ENCODE measurements at regions not wholly inside any gene's neighbourhood (a gene's known extent, or its start where the extent isn't known, plus 50 kb on each side); places are given as distances from the start of the nearest gene placed in this dataset.

DNA sequence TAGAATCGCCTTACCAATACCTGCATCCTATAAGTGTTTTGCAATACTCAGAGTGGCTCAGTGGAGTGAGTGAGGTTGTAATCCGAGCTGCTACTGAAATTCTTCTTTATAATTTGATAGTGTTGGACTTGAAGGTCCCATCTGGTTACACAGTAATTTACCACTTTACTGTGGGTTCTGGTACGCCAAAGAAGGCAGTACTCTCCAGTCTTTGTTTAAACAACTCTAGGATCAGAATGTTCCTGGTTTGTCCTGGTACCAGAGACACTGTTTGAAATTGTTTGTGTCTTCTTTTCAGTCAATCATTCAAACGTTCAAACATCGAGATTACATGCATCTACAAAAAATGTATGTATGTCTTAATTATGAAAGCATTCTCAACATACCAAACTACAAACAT is 51.3 kb upstream of the AMN1 start:
- no peak for TF ChIP-seq POLR2A (IDR thresholded peaks at IDR 0.05)
- TF ChIP-seq, protein P1, sequence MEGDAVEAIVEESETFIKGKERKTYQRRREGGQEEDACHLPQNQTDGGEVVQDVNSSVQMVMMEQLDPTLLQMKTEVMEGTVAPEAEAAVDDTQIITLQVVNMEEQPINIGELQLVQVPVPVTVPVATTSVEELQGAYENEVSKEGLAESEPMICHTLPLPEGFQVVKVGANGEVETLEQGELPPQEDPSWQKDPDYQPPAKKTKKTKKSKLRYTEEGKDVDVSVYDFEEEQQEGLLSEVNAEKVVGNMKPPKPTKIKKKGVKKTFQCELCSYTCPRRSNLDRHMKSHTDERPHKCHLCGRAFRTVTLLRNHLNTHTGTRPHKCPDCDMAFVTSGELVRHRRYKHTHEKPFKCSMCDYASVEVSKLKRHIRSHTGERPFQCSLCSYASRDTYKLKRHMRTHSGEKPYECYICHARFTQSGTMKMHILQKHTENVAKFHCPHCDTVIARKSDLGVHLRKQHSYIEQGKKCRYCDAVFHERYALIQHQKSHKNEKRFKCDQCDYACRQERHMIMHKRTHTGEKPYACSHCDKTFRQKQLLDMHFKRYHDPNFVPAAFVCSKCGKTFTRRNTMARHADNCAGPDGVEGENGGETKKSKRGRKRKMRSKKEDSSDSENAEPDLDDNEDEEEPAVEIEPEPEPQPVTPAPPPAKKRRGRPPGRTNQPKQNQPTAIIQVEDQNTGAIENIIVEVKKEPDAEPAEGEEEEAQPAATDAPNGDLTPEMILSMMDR (IDR thresholded peaks at IDR 0.05), result no peak
- no peak for DNase-seq
- intact Hi-C loops (cut with DNase I; ENCODE audit: low total_unique reads), result no loop called here

DNA sequence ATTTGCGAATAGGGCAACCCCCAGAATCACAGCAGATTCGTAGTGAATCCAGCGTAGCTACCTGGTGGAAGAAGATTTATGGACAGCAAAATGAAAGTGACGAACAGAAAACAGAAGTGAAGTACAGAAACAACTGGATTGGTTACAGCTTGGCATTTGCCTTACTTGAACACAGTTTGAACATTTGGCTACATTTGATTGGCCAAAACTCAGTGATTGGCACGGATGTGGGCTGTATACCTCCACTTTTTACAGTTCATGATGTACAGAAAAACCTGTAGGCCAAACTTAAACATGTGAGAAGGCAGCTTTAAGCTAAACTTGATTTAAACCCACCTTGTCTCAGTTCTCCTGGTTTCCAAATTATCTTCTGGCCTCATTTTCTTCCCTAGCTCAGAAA is 49.9 kb upstream of the AMN1 start:
- intact Hi-C loops (cut with DNase I; ENCODE audit: low total_unique reads), result no loop called here
- DNase-seq, result no peak
- no peaks in the 10 kb centered on the region for H3K36me3 ChIP-seq (ENCODE audit: low read depth, missing control alignments)
- no peak for TF ChIP-seq POLR2A (IDR thresholded peaks at IDR 0.05)
- TF ChIP-seq, protein P1 (IDR thresholded peaks at IDR 0.05), result no peak
- H3K4me3 ChIP-seq, result no peak overlapping the region
- 92 to 93% methylated on average over 5 of the region's 5 CpGs for WGBS, 2 donors
- H3K27ac ChIP-seq, result no peak overlapping the region
- H3K9me3 ChIP-seq, result no peaks in the 10 kb centered on the region
- H3K27me3 ChIP-seq, result no peaks in the 10 kb centered on the region
- H3K4me1 ChIP-seq, result no peaks in the 10 kb centered on the region

More for the DNA sequence above, 51.3 kb upstream of the AMN1 start:
- no peaks in the 10 kb centered on the region for H3K9me3 ChIP-seq
- WGBS, 2 donors, result 62 to 72% methylated on average over 5 of the region's 5 CpGs
- H3K36me3 ChIP-seq (ENCODE audit: low read depth, missing control alignments), result no peaks in the 10 kb centered on the region
- no peak overlapping the region for H3K27ac ChIP-seq
- H3K4me3 ChIP-seq, result no peak overlapping the region
- H3K4me1 ChIP-seq, result no peaks in the 10 kb centered on the region
- no peaks in the 10 kb centered on the region for H3K27me3 ChIP-seq

Small RNAs in the stretch of these regions (small RNA-seq; reads per million reads assigned to genes)
- gene RF00402 (0 reads per million in 2 donors), gene RNU6-1069P (0 reads per million in 2 donors)
